HG03135 (cell line): ENCODE measurements at regions not wholly inside any gene's neighbourhood (a gene's known extent, or its start where the extent isn't known, plus 50 kb on each side); places are given as distances from the start of the nearest gene placed in this dataset.
A peak's percentile ranks its signal among the peaks of the same experiment; 100 is the strongest.

ENCODE experiments used
- ATAC-seq: cut with Tn5 transposase; IDR thresholded peaks from one replicate; pipeline ENCODE4 v1.9.1; 2021; ENCODE audit warnings: mild to moderate bottlenecking, moderate library complexity; ENCODE audit not compliant: unreplicated experiment

- ATAC-seq, result no peak
These were observed 105.4 kb downstream of the DDIT4L start for GRCh38 chr4:100084892-100085291.

DNA sequence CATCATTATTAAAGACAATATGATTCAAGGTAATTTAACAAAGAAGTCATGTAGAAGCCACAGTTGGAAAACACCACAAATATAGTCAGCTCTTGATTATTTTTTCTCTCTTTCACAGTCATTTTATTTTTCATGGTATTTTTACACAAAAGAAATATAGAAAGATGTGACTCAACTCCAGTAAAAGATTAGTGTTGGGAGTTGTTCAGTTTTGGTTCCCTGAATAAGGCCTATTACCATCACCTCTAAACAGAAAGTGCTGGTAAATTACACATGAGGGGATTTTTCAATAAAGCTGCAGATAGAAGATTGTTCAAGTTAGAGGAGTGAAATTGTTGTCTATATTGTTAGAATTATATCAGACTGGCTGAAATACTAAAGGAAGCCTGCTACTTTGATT lies 107.0 kb downstream of the DDIT4L start:
- no peak for ATAC-seq

DNA sequence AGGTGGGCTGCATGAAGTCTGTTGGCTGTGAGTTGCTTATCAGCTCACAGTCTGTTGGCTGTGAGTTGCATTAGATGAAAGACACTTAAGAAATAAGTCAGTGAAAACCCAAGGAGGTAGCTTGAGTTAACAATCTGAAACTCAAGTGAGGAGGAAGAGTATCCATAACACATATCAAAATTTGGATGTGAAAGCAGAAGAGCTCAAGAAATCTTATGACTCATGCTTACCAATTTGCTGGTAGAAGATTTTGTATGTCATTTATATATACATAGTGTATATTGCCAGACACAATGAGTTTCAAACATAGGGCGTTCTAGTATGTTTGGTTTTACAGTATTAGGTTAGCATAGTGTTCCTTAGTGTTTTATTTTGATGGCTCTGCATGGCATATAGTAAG lies 107.4 kb downstream of the DDIT4L start:
- peak; percentile 50 for ATAC-seq

GRCh38 chr4:100081491-100081890 lies 108.8 kb downstream of the DDIT4L start:
- ATAC-seq, result no peak

GRCh38 chr4:100079264-100079663 lies 111.0 kb downstream of the DDIT4L start:
- no peak for ATAC-seq

- no peak for ATAC-seq
These were observed 113.5 kb downstream of the DDIT4L start for GRCh38 chr4:100076753-100077152.

- ATAC-seq, result no peak
These were observed 114.6 kb downstream of the DDIT4L start for GRCh38 chr4:100075486-100076270.

GRCh38 chr4:100075056-100075455 lies 115.2 kb downstream of the DDIT4L start:
- no peak for ATAC-seq

DNA sequence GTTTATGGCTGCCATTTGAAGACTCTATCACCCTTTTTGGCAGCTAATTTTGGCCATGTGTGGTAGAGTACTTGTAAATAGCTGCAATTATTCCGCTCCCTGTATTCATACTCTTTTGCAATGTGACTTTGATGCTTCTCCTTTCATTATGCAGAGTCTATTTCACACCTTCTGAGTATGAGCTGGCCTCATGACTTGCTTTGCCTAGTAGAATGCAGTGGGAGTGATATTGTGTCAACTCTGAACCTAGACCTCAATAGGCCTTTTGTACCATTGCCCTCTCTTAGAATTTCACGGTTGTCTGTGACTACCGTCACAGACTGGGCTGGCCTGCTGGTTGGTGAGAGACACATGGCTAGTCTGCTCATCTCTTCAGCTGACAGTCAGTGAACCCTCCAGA lies 118.8 kb downstream of the DDIT4L start:
- no peak for ATAC-seq

GRCh38 chr4:100070868-100071267 lies 119.4 kb downstream of the DDIT4L start:
- no peak for ATAC-seq

DNA sequence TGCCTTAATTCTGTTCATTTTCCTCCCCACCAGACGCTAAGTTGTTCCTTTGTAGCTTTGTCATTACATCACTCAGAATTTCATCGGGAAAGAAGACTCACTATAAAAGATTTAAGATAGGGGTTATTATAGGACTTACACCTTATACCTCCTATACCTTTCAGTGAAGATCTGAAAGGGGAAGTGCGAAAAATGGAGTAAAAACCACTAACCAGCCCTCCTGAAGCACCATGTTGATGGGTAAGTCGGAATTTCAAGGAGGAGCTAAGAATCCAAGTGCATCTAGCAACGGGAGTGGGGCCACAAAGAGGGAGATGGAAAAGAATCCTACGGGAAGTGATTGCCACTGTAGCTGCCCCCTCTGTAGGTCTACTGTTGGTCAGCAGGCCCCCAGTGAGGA lies 119.1 kb upstream of the H2AZ1 start:
- no peak for ATAC-seq

- ATAC-seq, result no peak
These were observed 117.2 kb upstream of the H2AZ1 start for GRCh38 chr4:100067255-100067654.

DNA sequence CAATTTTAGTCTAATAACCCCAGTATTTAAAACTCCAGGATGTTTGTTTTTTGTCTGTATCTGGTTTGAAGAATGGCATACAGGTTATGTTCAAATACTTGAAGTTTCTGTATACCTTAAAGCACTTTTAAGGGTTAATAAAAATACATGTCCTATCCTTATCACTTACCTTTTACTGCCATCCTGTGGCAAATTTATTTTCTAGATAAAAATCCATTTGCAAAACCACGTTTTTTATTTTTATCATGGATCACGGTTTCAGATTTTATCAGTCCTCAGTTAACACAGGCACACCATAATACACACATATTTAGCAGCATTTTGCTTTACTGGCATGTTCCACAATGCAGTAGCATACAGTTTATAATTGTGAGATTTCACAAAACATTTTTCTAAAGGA lies 113.3 kb upstream of the H2AZ1 start:
- no peak for ATAC-seq

GRCh38 chr4:100062921-100063320 lies 112.8 kb upstream of the H2AZ1 start:
- no peak for ATAC-seq

- no peak for ATAC-seq
These were observed 111.8 kb upstream of the H2AZ1 start for GRCh38 chr4:100061835-100062234.

DNA sequence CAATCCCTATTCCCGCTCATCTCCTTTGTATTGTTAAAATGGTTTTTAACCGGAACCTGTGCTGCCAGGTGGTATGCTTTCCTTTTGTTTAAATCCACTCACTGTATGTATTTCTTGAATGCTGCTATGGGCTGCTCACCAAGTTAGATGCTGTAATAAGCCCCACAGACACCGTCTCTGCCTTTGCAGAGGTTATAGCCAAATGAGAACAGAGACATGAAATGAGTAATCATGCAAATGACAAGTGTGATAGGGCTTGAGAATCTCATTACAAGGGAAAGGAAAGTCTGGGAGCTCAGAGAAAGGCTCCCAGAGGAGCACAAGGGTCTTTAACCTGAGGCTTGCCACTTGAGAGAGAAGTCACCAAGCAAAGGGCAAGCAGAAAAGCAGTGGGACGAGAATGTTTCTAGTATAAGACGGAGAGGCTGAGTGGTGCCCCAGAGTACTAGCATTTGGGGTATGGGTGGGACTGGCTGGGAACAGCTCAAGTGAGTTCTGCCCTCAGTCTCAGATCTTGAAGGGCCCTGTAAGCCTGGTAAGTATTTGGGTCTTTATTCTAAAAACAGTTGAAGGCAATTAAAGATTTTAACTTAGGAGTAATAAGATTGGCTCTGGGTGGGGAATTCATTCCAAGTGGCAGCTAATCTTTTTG lies 110.8 kb upstream of the H2AZ1 start:
- ATAC-seq, result no peak

DNA sequence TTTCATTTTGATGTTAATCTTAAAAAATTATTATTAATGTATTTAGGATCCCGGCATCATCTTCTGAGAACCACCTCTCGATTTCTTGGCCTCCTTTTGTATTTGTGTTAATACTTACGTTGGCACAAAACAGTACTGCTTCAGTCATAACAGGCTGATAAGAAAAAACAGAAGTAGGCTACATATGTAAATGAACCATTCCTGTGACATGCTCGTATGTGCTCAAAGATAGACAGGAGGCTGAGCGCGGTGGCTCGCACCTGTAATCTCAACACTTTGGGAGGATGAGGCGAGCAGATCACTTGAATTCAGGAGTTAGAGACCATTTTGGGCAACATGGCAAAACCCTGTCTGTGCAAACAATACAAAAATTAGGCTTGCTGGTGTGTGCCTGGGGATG lies 109.4 kb upstream of the H2AZ1 start:
- no peak for ATAC-seq

GRCh38 chr4:100056701-100057100 lies 106.6 kb upstream of the H2AZ1 start:
- ATAC-seq, result no peak

DNA sequence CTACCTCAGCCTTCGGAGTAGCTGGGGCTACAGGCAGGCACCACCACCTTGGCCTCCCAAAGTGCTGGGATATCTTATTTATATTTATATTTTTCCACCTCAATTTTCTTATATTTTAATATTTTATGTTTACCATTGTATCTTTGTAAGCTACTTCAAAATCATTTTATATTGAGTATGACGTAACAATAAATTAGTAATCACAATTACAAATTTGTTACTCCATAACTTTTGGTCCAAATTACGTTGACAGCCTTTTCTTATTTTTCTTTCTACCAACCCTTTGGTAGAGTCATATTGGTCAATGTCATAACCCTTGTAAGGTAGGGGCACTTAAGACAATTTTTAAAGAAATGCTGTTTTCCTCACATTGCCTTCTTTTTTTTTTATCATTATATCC lies 104.0 kb upstream of the H2AZ1 start:
- ATAC-seq, result no peak

DNA sequence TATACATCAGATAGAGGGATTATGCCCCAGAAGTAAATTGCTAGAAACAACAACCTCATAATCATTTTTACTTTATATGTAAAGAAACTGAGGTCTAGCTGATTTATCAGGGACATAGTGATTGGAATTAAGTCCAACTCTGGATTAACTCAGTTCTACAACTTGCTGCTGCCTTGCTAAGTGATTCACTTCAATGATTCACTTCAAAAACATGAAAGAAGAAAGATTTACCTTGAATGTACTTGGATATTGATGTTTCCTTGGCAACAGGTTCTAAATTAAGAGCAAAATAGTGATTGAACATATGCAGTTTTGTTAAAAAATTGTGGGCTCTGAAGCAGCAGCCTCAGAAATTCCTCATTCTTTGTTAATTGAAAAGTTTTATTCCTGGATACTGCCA lies 99.8 kb upstream of the H2AZ1 start:
- ATAC-seq, result no peak

GRCh38 chr4:100042711-100043110 lies 92.6 kb upstream of the H2AZ1 start:
- no peak for ATAC-seq

- no peak for ATAC-seq
These were observed 92.2 kb upstream of the H2AZ1 start for GRCh38 chr4:100042235-100042634.

GRCh38 chr4:100041646-100042045 lies 91.6 kb upstream of the H2AZ1 start:
- no peak for ATAC-seq
